H9 (cell line): ENCODE measurements at regions not wholly inside any gene's neighbourhood (a gene's known extent, or its start where the extent isn't known, plus 50 kb on each side); places are given as distances from the start of the nearest gene placed in this dataset.

Experiments used
- DNase-seq: peaks from one replicate; pipeline ENCODE4 v3.0.0-alpha.2; 2017
- H2AFZ ChIP-seq: one replicate; pipeline ENCODE4 v1.6.1; 2013; ENCODE audit warnings: mild to moderate bottlenecking, low read length, control low read depth, moderate library complexity
- H2AK5ac ChIP-seq: 2 replicates; pipeline ENCODE4 v1.6.1; 2013; ENCODE audit warnings: low read length, control low read depth, mixed read lengths; ENCODE audit not compliant: insufficient read length
- H2BK120ac ChIP-seq: one replicate; pipeline ENCODE4 v1.6.1; 2013; ENCODE audit warnings: low read depth, mild to moderate bottlenecking, low read length, control low read depth, inconsistent platforms; ENCODE audit not compliant: poor library complexity, severe bottlenecking
- H2BK12ac ChIP-seq: 2 replicates; pipeline ENCODE4 v1.6.1; 2013; ENCODE audit warnings: low read length, control low read depth, mixed read lengths, low read depth; ENCODE audit not compliant: insufficient read length
- H2BK15ac ChIP-seq: 2 replicates; pipeline ENCODE4 v1.6.1; 2013; ENCODE audit warnings: low read depth, low read length, control low read depth
- H2BK20ac ChIP-seq: one replicate; pipeline ENCODE4 v1.6.1; 2013; ENCODE audit warnings: low read depth, mild to moderate bottlenecking, low read length, control low read depth, inconsistent platforms; ENCODE audit not compliant: poor library complexity, severe bottlenecking
- H2BK5ac ChIP-seq: 2 replicates; pipeline ENCODE4 v1.6.1; 2013; ENCODE audit warnings: low read length, control low read depth, mixed read lengths; ENCODE audit not compliant: insufficient read length
- H3K14ac ChIP-seq: 2 replicates; pipeline ENCODE4 v1.6.1; 2013; ENCODE audit warnings: low read length, control low read depth; ENCODE audit not compliant: insufficient read depth
- H3K18ac ChIP-seq: 2 replicates; pipeline ENCODE4 v1.6.1; 2013; ENCODE audit warnings: low read depth, mild to moderate bottlenecking, mixed read lengths, low read length, control low read depth; ENCODE audit not compliant: insufficient read length
- H3K23ac ChIP-seq: 2 replicates; pipeline ENCODE4 v1.6.1; 2013; ENCODE audit warnings: low read length, control low read depth, mixed read lengths, low read depth; ENCODE audit not compliant: insufficient read length
- H3K23me2 ChIP-seq: 2 replicates; pipeline ENCODE4 v1.6.1; 2013; ENCODE audit warnings: low read depth, mild to moderate bottlenecking, mixed read lengths, low read length, control low read depth; ENCODE audit not compliant: insufficient read length, poor library complexity, severe bottlenecking
- H3K27ac ChIP-seq: 2 replicates; pipeline ENCODE4 v1.5.1; 2013; ENCODE audit warnings: low read length, control low read depth, mixed read lengths, low read depth; ENCODE audit not compliant: insufficient read length
- H3K27me3 ChIP-seq: 2 replicates; pipeline ENCODE4 v1.6.1; 2013; ENCODE audit warnings: low read length, control low read depth, inconsistent platforms; ENCODE audit not compliant: insufficient read depth
- H3K4ac ChIP-seq: 2 replicates; pipeline ENCODE4 v1.6.1; 2013; ENCODE audit warnings: low read depth, mild to moderate bottlenecking, control low read depth, inconsistent platforms, low read length, moderate library complexity
- H3K4me1 ChIP-seq: 2 replicates; pipeline ENCODE4 v1.6.1; 2013; ENCODE audit warnings: low read length, control low read depth, inconsistent platforms; ENCODE audit not compliant: insufficient read depth
- H3K4me2 ChIP-seq: 2 replicates; pipeline ENCODE4 v1.6.1; 2013; ENCODE audit warnings: low read length, control low read depth, mixed read lengths; ENCODE audit not compliant: insufficient read length, insufficient read depth
- H3K56ac ChIP-seq: 2 replicates; pipeline ENCODE4 v1.6.1; 2013; ENCODE audit warnings: low read depth, mild to moderate bottlenecking, mixed read lengths, low read length, control low read depth; ENCODE audit not compliant: insufficient read length
- H3K79me1 ChIP-seq: 2 replicates; pipeline ENCODE4 v1.6.1; 2013; ENCODE audit warnings: low read depth, mild to moderate bottlenecking, moderate library complexity, low read length, control low read depth, inconsistent platforms; ENCODE audit not compliant: insufficient read depth, poor library complexity, severe bottlenecking
- H3K79me2 ChIP-seq: 2 replicates; pipeline ENCODE4 v1.6.1; 2013; ENCODE audit warnings: low read length, control low read depth, inconsistent platforms; ENCODE audit not compliant: insufficient read depth
- H3K9ac ChIP-seq: 2 replicates; pipeline ENCODE4 v1.6.1; 2013; ENCODE audit warnings: low read length, control low read depth, mixed read lengths; ENCODE audit not compliant: insufficient read length; ENCODE audit errors: extremely low read depth
- H3K9me3 ChIP-seq: one replicate; pipeline ENCODE4 v1.6.1; 2013; ENCODE audit warnings: low read depth, low read length, inconsistent platforms; ENCODE audit not compliant: control insufficient read depth
- H3T11ph ChIP-seq: one replicate; pipeline ENCODE4 v1.6.1; 2013; ENCODE audit warnings: mild to moderate bottlenecking, low read length, control low read depth, inconsistent platforms
- H4K20me1 ChIP-seq: one replicate; pipeline ENCODE4 v1.6.1; 2013; ENCODE audit not compliant: control insufficient read depth, insufficient read length, insufficient read depth
- H4K5ac ChIP-seq: 2 replicates; pipeline ENCODE4 v1.6.1; 2013; ENCODE audit warnings: low read depth, mild to moderate bottlenecking, mixed read lengths, low read length, control low read depth; ENCODE audit not compliant: insufficient read length
- H4K8ac ChIP-seq: replicated peaks from 2 replicates; pipeline ENCODE4 v1.6.1; 2013; ENCODE audit warnings: low read length, control low read depth, mixed read lengths, low read depth; ENCODE audit not compliant: insufficient read length
- H4K91ac ChIP-seq: 2 replicates; pipeline ENCODE4 v1.6.1; 2013; ENCODE audit warnings: low read depth, mild to moderate bottlenecking, moderate library complexity, mixed read lengths, low read length, control low read depth; ENCODE audit not compliant: insufficient read length
- H3K27ac Mint-ChIP-seq, 3 experiments: 2 replicates in 2 of 3; 3 replicates in 1 of 3; pipeline ENCODE4 v1.8.0; 2020 to 2021; ENCODE audit warnings: mixed read lengths in 3 of 3, mild to moderate bottlenecking in 1 of 3, moderate library complexity in 1 of 3
- H3K27me3 Mint-ChIP-seq: 2 replicates; pipeline ENCODE4 v1.8.0; 2021; ENCODE audit warnings: low read depth, mild to moderate bottlenecking, moderate library complexity, mixed read lengths
- H3K36me3 Mint-ChIP-seq, 3 experiments: 2 replicates in 2 of 3; 3 replicates in 1 of 3; pipeline ENCODE4 v1.8.0; 2020 to 2021; ENCODE audit warnings: low read depth in 3 of 3, mixed read lengths in 3 of 3; ENCODE audit not compliant: insufficient read depth in 1 of 3
- H3K4me1 Mint-ChIP-seq, 2 experiments: 2 replicates each; pipeline ENCODE4 v1.8.0; 2020; ENCODE audit warnings: mixed read lengths in 2 of 2
- H3K4me3 Mint-ChIP-seq, 2 experiments: 2 replicates in 1 of 2; 3 replicates in 1 of 2; pipeline ENCODE4 v1.8.0; 2020 to 2021; ENCODE audit warnings: mild to moderate bottlenecking in 2 of 2, mixed read lengths in 2 of 2, moderate library complexity in 1 of 2
- H3K9me3 Mint-ChIP-seq, 2 experiments: 2 replicates in 1 of 2; 3 replicates in 1 of 2; pipeline ENCODE4 v1.8.0; 2020; ENCODE audit warnings: mild to moderate bottlenecking in 2 of 2, mixed read lengths in 2 of 2, moderate library complexity in 1 of 2
- CTCF ChIP-seq: fragments of 200-600 bp; sonication (generic); conservative IDR thresholded peaks from 3 replicates; pipeline ENCODE4 v1.8.0; 2021; ENCODE audit warnings: antibody characterized with exemption, mild to moderate bottlenecking
- WGBS: extraction: QIAGEN DNeasy Blood & Tissue Kit; methylation state at CpG from one replicate; pipeline ENCODE4 v1.1.7; 2013; ENCODE audit warnings: missing lambda C conversion rate, low lambda C conversion rate, mixed read lengths; ENCODE audit not compliant: insufficient read length; ENCODE audit errors: extremely low coverage; 5-methylcytosine and 5-hydroxymethylcytosine counted together

GRCh38 chr3:89692601-89693000 lies 585.2 kb downstream of the EPHA3 start:
- no peak overlapping the region for H3K4me2 ChIP-seq
- Mint-ChIP-seq H3K27me3 (no peaks in the 10 kb centered on the region), H3K36me3 (no peaks in the 10 kb centered on the region), H3K27ac (no peak overlapping the region), H3K9me3 (no peaks in the 10 kb centered on the region), H3K4me1 (no peaks in the 10 kb centered on the region), H3K4me3 (no peak overlapping the region)
- no peaks in the 10 kb centered on the region for H4K20me1 ChIP-seq
- no peaks in the 10 kb centered on the region for H3K27me3 ChIP-seq
- no peaks in the 10 kb centered on the region for H3K4me1 ChIP-seq
- H3T11ph ChIP-seq = no peak overlapping the region
- H2BK15ac ChIP-seq = no peak overlapping the region
- H2BK5ac ChIP-seq = no peak overlapping the region
- no peak overlapping the region for H4K91ac ChIP-seq
- no peak overlapping the region for H2BK12ac ChIP-seq
- no peak for DNase-seq
- H3K14ac ChIP-seq = no peak overlapping the region
- no peak overlapping the region for H3K27ac ChIP-seq
- no peak overlapping the region for H2AK5ac ChIP-seq
- H4K5ac ChIP-seq = no peak overlapping the region
- no CpG with 5 or more reads among the region's 1 CpG for WGBS
- H3K23me2 ChIP-seq = no peaks in the 10 kb centered on the region
- no peaks in the 10 kb centered on the region for H3K9me3 ChIP-seq
- H3K56ac ChIP-seq = no peak overlapping the region
- no peak overlapping the region for H3K9ac ChIP-seq
- H2BK120ac ChIP-seq = no peak overlapping the region
- no peak overlapping the region for H4K8ac ChIP-seq
- TF ChIP-seq CTCF = no peak
- H2AFZ ChIP-seq = no peak overlapping the region
- H3K23ac ChIP-seq = no peak overlapping the region
- H3K18ac ChIP-seq = no peak overlapping the region
- no peak overlapping the region for H2BK20ac ChIP-seq
- H3K4ac ChIP-seq = no peak overlapping the region
- H3K79me1 ChIP-seq = no peaks in the 10 kb centered on the region
- no peaks in the 10 kb centered on the region for H3K79me2 ChIP-seq
